H1 (cell line): ENCODE measurements at regions not wholly inside any gene's neighbourhood (a gene's known extent, or its start where the extent isn't known, plus 50 kb on each side); places are given as distances from the start of the nearest gene placed in this dataset.

Source experiments
- CTCF ChIA-PET: fragments of 300-600 bp; sonication (Branson Sonifier 250); formaldehyde crosslinking; loops from one replicate; lab custom pipeline; 2021; ENCODE audit not compliant: partially characterized antibody; lab: Charles Lee
- POLR2A ChIA-PET: fragments of 300-600 bp; sonication (Branson Sonifier 250); formaldehyde crosslinking; loops from one replicate; lab custom pipeline; 2021; ENCODE audit warnings: inconsistent platforms; ENCODE audit not compliant: partially characterized antibody; lab: Charles Lee
- DNase-seq, 2 experiments: peaks; one replicate each; pipeline versions ENCODE4 v3.0.0 to v3.0.0-alpha.2; 2010 to 2022; ENCODE audit warnings: low spot score in 2 of 2, low read depth in 1 of 2, mixed read lengths in 1 of 2
- FAIRE-seq: peaks from 2 replicates; lab custom pipeline; 2011; peaks lifted over from hg19 to GRCh38; lab: Jason Lieb, UNC
- H2AFZ ChIP-seq: 2 replicates; pipeline ENCODE4 v1.8.1; 2012; ENCODE audit warnings: low read length, inconsistent platforms
- H2AK5ac ChIP-seq: 2 replicates; pipeline ENCODE4 v1.6.1; 2013; ENCODE audit warnings: low read depth, low read length
- H2BK120ac ChIP-seq: replicated peaks from 2 replicates; pipeline ENCODE3; 2013; ENCODE audit warnings: low read depth, low read length, inconsistent platforms
- H2BK12ac ChIP-seq: 2 replicates; pipeline ENCODE4 v1.6.1; 2013; ENCODE audit warnings: low read depth, low read length
- H2BK15ac ChIP-seq: 2 replicates; pipeline ENCODE4 v1.6.1; 2013; ENCODE audit warnings: low read length
- H2BK20ac ChIP-seq: 2 replicates; pipeline ENCODE4 v1.6.1; 2013; ENCODE audit warnings: low read length
- H2BK5ac ChIP-seq: 2 replicates; pipeline ENCODE4 v1.6.1; 2013; ENCODE audit warnings: low read depth, low read length
- H3K14ac ChIP-seq: 2 replicates; pipeline ENCODE4 v1.6.1; 2013; ENCODE audit warnings: inconsistent platforms; ENCODE audit not compliant: insufficient read length
- H3K18ac ChIP-seq: 2 replicates; pipeline ENCODE4 v1.6.1; 2013; ENCODE audit warnings: low read length; ENCODE audit errors: extremely low read depth
- H3K23ac ChIP-seq: 2 replicates; pipeline ENCODE4 v1.6.1; 2013; ENCODE audit warnings: inconsistent platforms; ENCODE audit not compliant: insufficient read length
- H3K23me2 ChIP-seq: 2 replicates; pipeline ENCODE4 v1.6.1; 2013; ENCODE audit warnings: low read depth, low read length
- H3K27ac ChIP-seq: 2 replicates; pipeline ENCODE4 v1.6.1; 2011; ENCODE audit warnings: low read depth, low read length, inconsistent platforms
- H3K27me3 ChIP-seq, 4 experiments: replicated peaks in 1 of 4; 1 replicate in 1 of 4; 2 replicates in 3 of 4; pipeline versions ENCODE4 v1.6.1 to v1.8.1; 2011 to 2013; ENCODE audit warnings: low read length in 3 of 4, mild to moderate bottlenecking in 3 of 4, inconsistent platforms in 2 of 4, mixed read lengths in 2 of 4, moderate library complexity in 1 of 4; ENCODE audit not compliant: control insufficient read depth in 3 of 4, insufficient read depth in 3 of 4; ENCODE audit errors: extremely low read depth in 1 of 4
- H3K36me3 ChIP-seq, 4 experiments: 2 replicates each; pipeline versions ENCODE4 v1.6.1 to v1.8.1; 2011 to 2013; ENCODE audit warnings: mild to moderate bottlenecking in 4 of 4, low read length in 3 of 4, moderate library complexity in 2 of 4, control low read depth in 1 of 4, inconsistent platforms in 1 of 4; ENCODE audit not compliant: insufficient read depth in 4 of 4, control insufficient read depth in 2 of 4
- H3K4ac ChIP-seq: replicated peaks from 2 replicates; pipeline ENCODE3; 2013; ENCODE audit warnings: low read length, low read depth, mixed read lengths, inconsistent platforms; ENCODE audit not compliant: insufficient read length
- H3K4me1 ChIP-seq, 4 experiments: replicated peaks in 1 of 4; 1 replicate in 1 of 4; 2 replicates in 3 of 4; pipeline versions ENCODE4 v1.6.1 to v1.8.1; 2011 to 2013; ENCODE audit warnings: low read length in 3 of 4, inconsistent platforms in 2 of 4, mixed read lengths in 1 of 4; ENCODE audit not compliant: insufficient read depth in 4 of 4, control insufficient read depth in 3 of 4
- H3K4me2 ChIP-seq, 2 experiments: 2 replicates each; pipeline versions ENCODE4 v1.6.1 to v1.8.1; 2011 to 2013; ENCODE audit warnings: low read depth in 2 of 2, low read length in 2 of 2, control low read depth in 1 of 2, inconsistent platforms in 1 of 2, mild to moderate bottlenecking in 1 of 2; ENCODE audit not compliant: insufficient read depth in 1 of 2
- H3K4me3 ChIP-seq, 4 experiments: fragments of 200-600, 300-600 bp in 1 of 4; sonication (generic), shearing (Covaris generic), sonication (Bioruptor Twin) in 1 of 4; 2 replicates each; pipeline versions ENCODE4 v1.5.1 to v1.8.1; 2011 to 2016; ENCODE audit warnings: low read length in 4 of 4, low read depth in 3 of 4, control low read depth in 2 of 4, inconsistent platforms in 2 of 4, mild to moderate bottlenecking in 2 of 4, mixed read lengths in 1 of 4, moderate library complexity in 1 of 4; ENCODE audit not compliant: insufficient read depth in 2 of 4; ENCODE audit errors: extremely low read depth in 1 of 4
- H3K56ac ChIP-seq: replicated peaks from 2 replicates; pipeline ENCODE3; 2013; ENCODE audit warnings: low read depth, mild to moderate bottlenecking, mixed read lengths, low read length, inconsistent platforms; ENCODE audit not compliant: insufficient read length
- H3K79me1 ChIP-seq: 2 replicates; pipeline ENCODE4 v1.6.1; 2013; ENCODE audit warnings: low read depth, low read length, control low read depth
- H3K79me2 ChIP-seq, 2 experiments: 2 replicates each; pipeline versions ENCODE4 v1.6.1 to v1.8.1; 2012 to 2013; ENCODE audit warnings: low read length in 2 of 2, mild to moderate bottlenecking in 2 of 2, inconsistent platforms in 1 of 2; ENCODE audit not compliant: insufficient read depth in 2 of 2, control insufficient read depth in 1 of 2
- H3K9ac ChIP-seq, 4 experiments: replicated peaks in 1 of 4; 1 replicate in 1 of 4; 2 replicates in 3 of 4; pipeline versions ENCODE4 v1.6.1 to v1.8.1; 2011 to 2013; ENCODE audit warnings: low read depth in 3 of 4, low read length in 3 of 4, control low read depth in 2 of 4, mild to moderate bottlenecking in 2 of 4, moderate library complexity in 2 of 4, inconsistent platforms in 1 of 4; ENCODE audit errors: extremely low read depth in 1 of 4
- H3K9me3 ChIP-seq, 2 experiments: 2 replicates each; pipeline versions ENCODE4 v1.6.1 to v1.8.1; 2012 to 2013; ENCODE audit warnings: mild to moderate bottlenecking in 2 of 2, moderate library complexity in 2 of 2, control low read depth in 1 of 2, inconsistent platforms in 1 of 2, low read depth in 1 of 2, low read length in 1 of 2, mixed read lengths in 1 of 2; ENCODE audit not compliant: insufficient read depth in 2 of 2
- H4K20me1 ChIP-seq, 2 experiments: replicated peaks in 1 of 2; 2 replicates each; pipeline versions ENCODE3 to v1.8.1; 2011 to 2013; ENCODE audit warnings: inconsistent platforms in 2 of 2, low read length in 2 of 2, mild to moderate bottlenecking in 1 of 2; ENCODE audit not compliant: insufficient read depth in 2 of 2, control insufficient read depth in 1 of 2
- H4K5ac ChIP-seq: 2 replicates; pipeline ENCODE4 v1.6.1; 2013; ENCODE audit warnings: low read length, low read depth, mixed read lengths, inconsistent platforms; ENCODE audit not compliant: insufficient read length
- H4K8ac ChIP-seq: 2 replicates; pipeline ENCODE4 v1.8.0; 2013; ENCODE audit warnings: mild to moderate bottlenecking, moderate library complexity, low read length, inconsistent platforms; ENCODE audit not compliant: insufficient read depth; ENCODE audit errors: extremely low read depth
- H4K91ac ChIP-seq: replicated peaks from 2 replicates; pipeline ENCODE3; 2013; ENCODE audit warnings: low read length, mixed read lengths, inconsistent platforms; ENCODE audit not compliant: insufficient read length
- BCL11A ChIP-seq, 2 experiments: IDR thresholded peaks; one replicate each; pipeline ENCODE4 v1.6.1; 2011; ENCODE audit warnings: low read depth in 2 of 2, low read length in 2 of 2, mild to moderate bottlenecking in 2 of 2
- BRCA1 ChIP-seq: IDR thresholded peaks from 2 replicates; pipeline ENCODE4 v1.6.1; 2012; ENCODE audit warnings: low read depth, low read length, improper control_type of control experiment
- CREB1 ChIP-seq: IDR thresholded peaks from 2 replicates; pipeline ENCODE4 v1.6.1; 2012; ENCODE audit warnings: inconsistent platforms
- CTBP2 ChIP-seq: IDR thresholded peaks from 2 replicates; pipeline ENCODE4 v1.7.0; 2011; ENCODE audit warnings: borderline replicate concordance, mild to moderate bottlenecking, moderate library complexity, mixed read lengths, low read length; ENCODE audit not compliant: insufficient read depth, insufficient read length
- EZH2 ChIP-seq: fragments of 200-600 bp; sonication (generic); IDR thresholded peaks from 2 replicates; pipeline ENCODE4 v1.7.1; 2012; ENCODE audit warnings: low read depth, mild to moderate bottlenecking, moderate library complexity, low read length, inconsistent platforms; ENCODE audit not compliant: severe bottlenecking
- GABPA ChIP-seq: IDR thresholded peaks from 2 replicates; pipeline ENCODE4 v1.6.1; 2011; ENCODE audit warnings: mild to moderate bottlenecking, low read length, moderate library complexity, borderline replicate concordance; ENCODE audit not compliant: insufficient read depth
- MAFK ChIP-seq: IDR thresholded peaks from 2 replicates; pipeline ENCODE4 v1.6.1; 2012; ENCODE audit warnings: low read depth, mild to moderate bottlenecking, improper control_type of control experiment, low read length
- NANOG ChIP-seq: IDR thresholded peaks from 2 replicates; pipeline ENCODE4 v1.6.1; 2011; ENCODE audit warnings: low read length, low read depth, mild to moderate bottlenecking, inconsistent platforms; ENCODE audit not compliant: insufficient read depth, poor library complexity, severe bottlenecking
- PHF8 ChIP-seq: fragments of 200-600 bp; sonication (generic); conservative IDR thresholded peaks from 2 replicates; pipeline ENCODE4 v1.7.1; 2012; ENCODE audit warnings: low read depth, mild to moderate bottlenecking, inconsistent platforms, low read length, moderate library complexity
- RBBP5 ChIP-seq: IDR thresholded peaks from 2 replicates; pipeline ENCODE4 v1.7.1; 2012; ENCODE audit warnings: low read depth, mild to moderate bottlenecking, inconsistent platforms, low read length, moderate library complexity, borderline replicate concordance
- SAP30 ChIP-seq: fragments of 300-600 bp; sonication (generic); IDR thresholded peaks from 2 replicates; pipeline ENCODE4 v1.7.1; 2012; ENCODE audit warnings: low read length, moderate library complexity, mild to moderate bottlenecking, inconsistent platforms; ENCODE audit not compliant: insufficient read depth, insufficient replicate concordance
- TCF12 ChIP-seq: IDR thresholded peaks from 2 replicates; pipeline ENCODE4 v1.6.1; 2011; ENCODE audit warnings: low read depth, mild to moderate bottlenecking, low read length
- WGBS, 2 experiments: shearing (Covaris generic) in 1 of 2; methylation state at CpG; one replicate each; pipeline versions ENCODE4 v1.1.6 to v1.1.7; 2013 to 2015; ENCODE audit warnings: low lambda C conversion rate in 2 of 2, mixed read lengths in 2 of 2, inconsistent platforms in 1 of 2, low coverage in 1 of 2, missing lambda C conversion rate in 1 of 2; ENCODE audit not compliant: insufficient replicate concordance in 2 of 2, insufficient coverage in 1 of 2, insufficient read length in 1 of 2; ENCODE audit errors: extremely low coverage in 1 of 2, missing lambda C conversion rate in 1 of 2; 5-methylcytosine and 5-hydroxymethylcytosine counted together

DNA sequence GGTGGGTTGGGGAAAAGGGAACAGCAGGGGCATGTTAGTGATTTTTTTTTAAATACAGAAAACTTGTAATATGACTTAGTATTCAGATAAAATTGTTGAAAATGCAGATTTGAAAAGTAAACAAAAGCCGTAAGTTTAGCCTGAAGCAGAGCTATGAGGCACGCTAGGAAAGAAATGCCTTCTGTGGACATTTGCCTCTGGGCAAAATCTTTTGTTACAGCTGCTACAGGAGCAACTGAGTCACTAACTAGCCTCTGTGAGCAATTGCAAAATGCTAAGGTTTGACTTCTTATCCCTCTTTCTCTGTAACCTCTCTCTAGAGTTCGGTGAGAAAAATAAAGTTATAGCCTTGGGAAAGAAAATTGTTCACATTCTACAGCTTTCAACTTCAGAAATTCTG is 350.0 kb downstream of the SLC7A11 start:
- Histone ChIP-seq H3K9me3 (no peaks in the 10 kb centered on the region), H3K9ac (no peak overlapping the region), H4K8ac (no peak overlapping the region), H2BK15ac (no peak overlapping the region), H3K4me2 (no peak overlapping the region), H4K20me1 (no peaks in the 10 kb centered on the region), H3K23me2 (no peaks in the 10 kb centered on the region), H3K4me1 (no peaks in the 10 kb centered on the region; a peak in 1 of 7 replicates), H3K79me2 (no peaks in the 10 kb centered on the region), H2BK12ac (no peak overlapping the region), H3K36me3 (no peaks in the 10 kb centered on the region), H2BK120ac (no peak overlapping the region), H2BK5ac (no peak overlapping the region), H3K4me3 (no peak overlapping the region), H2AFZ (no peak overlapping the region), H4K5ac (no peak overlapping the region), H3K18ac (no peak overlapping the region), H4K91ac (no peak overlapping the region), H3K56ac (no peak overlapping the region), H3K4ac (no peak overlapping the region), H3K23ac (no peak overlapping the region), H3K27ac (no peak overlapping the region), H2BK20ac (no peak overlapping the region), H3K27me3 (no peaks in the 10 kb centered on the region), H2AK5ac (no peak overlapping the region), H3K14ac (no peak overlapping the region), H3K79me1 (no peaks in the 10 kb centered on the region)
- WGBS, 2 experiments, result 89% methylated on average over 3 of the region's 3 CpGs; no CpG with 5 or more reads in 1 of the 2 experiments
- FAIRE-seq (no peak), DNase-seq (no peak)
- CTCF ChIA-PET, result no interaction called here
- POLR2A ChIA-PET, result no interaction called here
- TF ChIP-seq CREB1 (no peak), CTBP2 (no peak), PHF8 (no peak), BCL11A (IDR thresholded peaks at IDR 0.05; ENCODE audit: low read depth in 2 of 2, low read length in 2 of 2) (no peak), SAP30 (no peak), EZH2 (no peak), RBBP5 (no peak), NANOG (no peak), TCF12 (no peak), BRCA1 (no peak), MAFK (no peak), GABPA (no peak)
